Activated CD8-positive, alpha-beta memory T cell treated with anti-CD3 and anti-CD28 coated beads, Interleukin-2, amount 50 U/mL, for 1 hour (primary cell): ENCODE measurements at regions not wholly inside any gene's neighbourhood (a gene's known extent, or its start where the extent isn't known, plus 50 kb on each side); places are given as distances from the start of the nearest gene placed in this dataset.

Experiments
- DNase-seq: peaks from one replicate; pipeline ENCODE4 v3.0.0-alpha.2; 2020; ENCODE audit errors: extremely low read depth

DNA sequence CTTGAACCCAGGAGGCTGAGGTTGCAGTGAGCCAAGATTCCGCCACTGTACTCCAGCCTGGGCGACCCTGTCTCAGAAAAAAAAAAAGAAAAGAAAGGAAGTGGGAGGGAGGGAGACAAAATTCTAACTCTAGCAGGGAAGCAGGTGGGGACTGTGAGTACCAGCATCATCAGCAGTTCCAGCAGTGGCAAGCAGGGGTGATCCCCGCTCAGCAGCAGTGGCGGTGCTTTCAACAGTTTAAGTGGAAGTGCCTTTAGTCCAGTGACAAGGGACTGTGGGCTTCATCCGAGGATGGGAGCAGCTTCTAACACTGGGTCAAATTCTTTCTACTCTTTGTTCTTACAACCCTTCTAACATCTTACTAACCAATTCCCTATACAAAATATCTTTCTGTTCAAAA lies 858.1 kb upstream of the ADAMTS5 start:
- no peak for DNase-seq

DNA sequence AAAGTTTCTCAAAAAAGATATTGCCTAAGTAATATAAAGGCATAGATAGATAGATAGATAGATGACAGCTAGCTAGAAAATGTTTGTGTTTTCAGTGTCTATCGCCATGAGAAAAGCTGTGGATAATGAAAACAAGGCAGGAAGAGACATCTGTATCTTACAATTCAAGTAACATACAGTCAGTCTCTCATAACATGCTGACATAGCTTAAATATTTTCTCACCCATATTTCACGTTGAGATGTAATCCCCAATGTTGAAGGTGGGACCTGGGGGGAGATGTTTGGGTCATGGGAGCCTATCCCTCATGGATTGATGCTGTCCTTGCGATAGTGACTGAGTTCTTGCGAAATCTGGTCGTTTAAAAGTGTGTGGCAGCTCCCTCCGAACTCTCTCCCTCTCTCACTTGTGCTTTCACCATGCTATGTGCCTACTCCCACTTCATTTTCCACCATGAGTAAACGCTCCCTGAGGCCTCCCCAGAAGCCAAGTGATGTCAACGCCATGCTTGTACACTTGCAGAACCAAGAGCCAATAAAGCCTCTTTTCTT lies 856.8 kb upstream of the ADAMTS5 start:
- no peak for DNase-seq

DNA sequence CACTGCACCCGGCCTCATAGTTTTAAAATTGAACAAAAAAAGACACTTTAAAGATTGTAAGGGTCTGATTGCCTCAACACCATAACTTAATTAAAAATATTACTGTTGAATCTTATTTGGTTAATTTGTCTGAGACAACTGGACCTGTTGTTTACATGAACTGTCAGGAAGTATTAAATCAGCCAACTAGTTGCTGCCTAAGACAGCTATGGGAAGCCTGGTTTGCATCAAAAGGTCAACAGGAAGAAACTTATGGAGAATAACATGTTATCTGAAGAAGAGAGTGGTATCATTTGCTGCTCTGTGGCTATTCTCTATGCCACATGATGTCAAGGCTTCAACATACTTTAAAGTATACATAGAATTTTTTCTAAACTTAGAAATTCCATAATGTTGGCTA lies 853.5 kb upstream of the ADAMTS5 start:
- DNase-seq = no peak

DNA sequence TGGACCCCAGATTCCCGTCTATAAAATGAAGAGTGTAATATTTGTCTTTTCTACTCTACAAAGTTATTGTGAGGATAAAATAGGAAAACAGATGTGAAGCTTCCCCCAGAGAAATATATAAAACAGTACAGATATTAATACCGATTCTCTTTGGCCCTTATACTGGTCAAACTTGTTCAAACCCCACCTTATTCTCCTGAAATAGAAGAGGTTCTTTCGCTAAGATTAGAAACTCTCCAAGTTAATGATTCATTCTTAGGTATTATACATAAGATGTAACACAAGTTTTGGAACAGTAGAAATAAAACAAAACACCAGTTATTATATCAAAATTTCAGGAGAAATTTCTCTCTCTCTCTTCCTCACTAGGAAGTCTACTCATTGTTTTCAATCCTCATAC lies 852.4 kb upstream of the ADAMTS5 start:
- DNase-seq = no peak

DNA sequence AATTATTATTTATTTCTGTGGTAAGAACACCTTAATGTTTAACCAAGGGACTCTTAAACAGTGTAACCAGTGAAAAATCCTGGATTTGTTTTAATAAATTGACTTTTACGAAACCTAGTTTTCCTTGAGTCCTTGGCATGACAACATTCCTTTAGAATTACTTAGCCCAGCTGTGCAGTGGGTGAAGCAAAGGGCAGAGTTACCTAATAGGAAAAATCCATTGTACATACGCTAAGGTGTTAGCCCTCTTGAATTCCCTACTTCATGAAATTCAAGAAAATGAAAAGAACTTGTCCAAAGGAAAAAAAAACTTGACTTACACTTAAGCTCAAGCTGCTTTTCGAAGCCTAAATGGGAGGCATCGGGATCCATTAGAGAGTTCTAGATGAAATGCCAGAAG lies 852.0 kb upstream of the ADAMTS5 start:
- DNase-seq = no peak

DNA sequence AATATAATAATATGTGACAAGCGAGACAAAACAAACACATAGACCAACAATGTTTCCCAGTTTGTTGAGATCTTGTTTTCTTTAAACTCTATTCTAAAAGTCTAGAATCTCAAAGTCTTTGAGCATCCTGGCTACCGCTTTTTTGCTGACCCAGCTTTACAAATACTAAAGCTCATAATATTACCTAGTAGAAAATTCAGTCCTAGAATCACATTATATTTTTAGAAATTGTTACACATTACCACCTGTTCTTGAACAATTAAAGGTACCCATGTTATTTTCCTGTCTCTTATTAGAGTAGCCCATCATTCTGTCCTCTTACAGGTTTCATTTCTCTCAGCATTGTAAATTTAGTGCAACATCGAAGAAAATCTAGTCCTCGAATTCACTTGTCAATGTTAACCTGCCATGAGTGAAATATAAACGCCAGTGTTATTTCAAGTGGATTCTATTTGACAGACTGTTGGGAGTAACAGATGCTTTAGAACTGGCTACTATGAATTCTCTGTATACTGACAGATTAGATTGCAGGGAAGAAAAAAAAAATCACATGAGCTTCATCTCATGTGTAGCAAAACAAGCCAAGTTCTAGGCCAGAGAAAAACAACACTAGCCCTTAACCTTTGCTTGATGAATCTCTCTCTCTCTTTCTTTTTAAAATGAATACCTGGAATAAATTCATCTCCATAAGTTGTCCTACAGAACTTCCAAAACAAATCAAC lies 851.2 kb upstream of the ADAMTS5 start:
- no peak for DNase-seq

DNA sequence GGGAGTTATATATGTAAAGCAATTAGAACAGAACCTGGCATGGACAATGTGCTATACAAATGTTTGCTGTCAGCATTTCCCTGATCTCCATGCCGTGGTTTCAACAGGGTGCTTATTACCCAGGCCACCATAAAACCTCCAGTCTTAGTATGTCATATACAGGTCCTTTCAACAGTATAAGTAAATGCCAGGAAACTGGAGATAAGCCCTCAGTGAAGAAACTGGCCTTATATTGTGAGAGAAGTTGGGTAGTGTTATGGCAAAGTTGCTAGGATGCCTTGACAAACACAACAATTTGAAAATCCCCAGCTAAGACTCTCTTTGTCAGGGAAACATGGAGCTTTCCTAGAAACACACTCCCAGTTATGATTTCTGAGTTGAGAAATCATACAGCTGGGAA lies 850.2 kb upstream of the ADAMTS5 start:
- DNase-seq = no peak

DNA sequence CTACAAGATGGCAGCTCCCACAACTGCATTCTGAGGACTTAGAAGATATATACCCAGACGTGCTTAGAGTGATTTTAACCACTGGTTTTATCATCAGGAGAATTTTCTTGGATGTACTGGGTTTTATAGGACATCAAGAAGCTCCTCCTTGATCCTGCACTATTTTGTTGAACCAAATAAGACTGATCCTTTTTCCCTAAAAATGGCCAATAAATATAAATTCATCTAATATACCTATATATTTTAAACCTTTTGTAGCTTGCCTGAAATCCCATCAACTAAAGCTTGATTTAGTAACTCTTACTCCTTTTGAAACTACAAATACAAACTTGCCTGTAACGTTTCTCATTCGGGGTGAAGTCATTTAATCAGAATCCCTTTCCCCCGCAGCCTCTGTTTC lies 849.4 kb upstream of the ADAMTS5 start:
- DNase-seq = no peak

DNA sequence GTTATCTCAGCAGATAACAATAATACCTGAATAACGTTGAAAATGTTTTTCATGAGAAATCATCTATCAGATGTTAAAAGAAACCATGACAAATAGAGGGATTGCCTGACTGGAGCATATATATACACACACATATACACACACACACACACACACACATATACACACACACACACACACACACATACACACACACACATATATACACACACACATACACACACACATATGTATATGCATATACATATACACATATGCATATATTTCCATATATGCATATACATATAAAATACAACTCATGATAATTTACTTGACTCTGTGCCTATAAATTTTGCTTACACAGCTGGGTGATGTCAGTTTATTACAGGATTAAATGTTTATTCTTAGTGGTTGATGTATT lies 847.3 kb upstream of the ADAMTS5 start:
- DNase-seq = no peak

DNA sequence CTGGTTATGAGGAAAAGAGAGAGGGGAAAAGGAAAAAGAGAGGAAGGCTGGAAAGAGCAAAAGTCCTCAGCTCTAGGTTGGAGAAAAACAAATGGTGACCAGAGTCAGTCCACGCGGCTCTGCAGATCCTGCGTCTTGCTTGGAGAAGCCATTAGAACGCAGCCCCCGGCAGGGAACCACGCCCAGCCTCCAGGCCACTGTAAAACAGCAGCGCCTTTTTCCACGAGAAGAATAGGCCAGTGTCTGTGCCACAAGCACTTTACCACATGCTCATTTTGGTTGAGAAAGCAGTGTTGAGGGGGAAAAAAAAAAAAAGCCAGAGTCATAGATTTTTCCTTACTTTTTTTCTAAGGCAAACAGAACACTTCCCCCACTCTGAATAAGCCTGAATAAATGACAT lies 846.9 kb upstream of the ADAMTS5 start:
- DNase-seq = no peak

DNA sequence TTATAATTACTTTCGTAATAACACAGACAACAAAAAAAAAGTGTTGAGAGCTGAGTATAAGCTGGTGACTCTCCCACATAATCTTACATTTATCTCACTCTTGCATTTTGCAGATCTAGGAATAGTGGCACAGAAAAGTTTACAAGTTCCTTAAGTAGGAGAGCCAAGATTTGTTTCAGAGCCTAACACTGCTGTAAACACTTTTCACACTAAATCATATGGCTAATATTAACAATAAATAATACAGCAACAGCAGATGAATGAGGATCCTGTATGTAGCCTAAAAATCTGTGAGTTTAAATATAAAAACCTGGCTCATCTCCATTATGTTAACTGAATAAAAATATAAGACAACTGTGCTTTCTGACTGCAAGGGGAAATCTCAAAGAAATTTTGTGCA lies 846.5 kb upstream of the ADAMTS5 start:
- no peak for DNase-seq

DNA sequence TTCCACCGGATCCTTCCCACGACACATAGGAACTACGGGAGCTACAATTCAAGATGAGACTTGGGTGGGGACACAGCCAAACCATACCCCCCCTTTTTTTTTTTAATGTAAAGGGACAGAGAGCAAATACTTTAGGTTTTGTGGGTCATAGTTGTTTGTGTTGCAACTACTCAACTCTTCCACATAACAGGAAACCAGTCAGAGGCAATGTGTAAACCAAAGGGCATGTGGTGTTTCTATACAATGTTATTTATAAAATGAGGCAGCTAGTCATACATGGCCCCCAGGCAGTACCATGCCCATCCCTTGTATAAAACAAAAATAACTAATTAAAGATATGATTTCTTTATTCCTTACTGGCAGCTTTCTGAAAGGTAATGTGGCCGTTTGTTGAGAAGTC lies 845.4 kb upstream of the ADAMTS5 start:
- no peak for DNase-seq

DNA sequence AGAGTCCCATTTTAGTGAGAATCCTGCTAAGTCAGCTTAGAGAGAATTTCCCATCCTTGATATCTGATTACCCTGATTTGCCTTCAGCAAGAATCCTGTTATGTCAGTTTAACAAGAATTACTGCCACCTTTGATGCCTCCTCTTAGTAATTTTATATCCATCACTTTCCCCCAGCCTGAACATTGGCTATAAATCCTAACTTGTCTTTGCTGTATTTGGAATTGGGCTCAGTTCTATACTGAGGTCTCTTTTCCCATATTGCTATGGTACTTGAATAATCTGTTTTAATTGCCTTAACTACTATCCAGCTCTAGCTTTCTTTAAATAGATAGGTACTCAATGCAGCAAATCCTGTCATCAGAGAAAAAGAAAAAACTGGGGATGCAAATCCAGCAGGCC lies 842.0 kb upstream of the ADAMTS5 start:
- no peak for DNase-seq

DNA sequence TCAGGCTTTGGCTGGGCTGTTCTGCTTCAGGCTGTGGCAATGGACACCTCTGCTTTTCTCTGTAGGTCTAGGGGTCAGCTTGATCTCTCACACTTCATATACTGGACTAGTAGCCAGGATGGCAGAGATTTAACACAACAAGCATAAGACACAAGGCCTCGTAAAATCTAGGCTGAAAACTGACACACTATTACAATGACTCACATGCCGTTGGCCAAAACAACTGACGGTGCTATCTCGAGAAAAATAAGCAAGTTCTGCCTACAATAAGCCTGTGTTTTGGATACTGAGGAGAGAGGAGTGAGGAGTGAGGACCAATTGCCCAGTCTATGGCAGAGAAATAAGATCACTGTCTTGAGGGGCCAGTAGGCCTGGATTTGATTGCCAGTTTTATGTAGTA lies 840.7 kb upstream of the ADAMTS5 start:
- DNase-seq = no peak

DNA sequence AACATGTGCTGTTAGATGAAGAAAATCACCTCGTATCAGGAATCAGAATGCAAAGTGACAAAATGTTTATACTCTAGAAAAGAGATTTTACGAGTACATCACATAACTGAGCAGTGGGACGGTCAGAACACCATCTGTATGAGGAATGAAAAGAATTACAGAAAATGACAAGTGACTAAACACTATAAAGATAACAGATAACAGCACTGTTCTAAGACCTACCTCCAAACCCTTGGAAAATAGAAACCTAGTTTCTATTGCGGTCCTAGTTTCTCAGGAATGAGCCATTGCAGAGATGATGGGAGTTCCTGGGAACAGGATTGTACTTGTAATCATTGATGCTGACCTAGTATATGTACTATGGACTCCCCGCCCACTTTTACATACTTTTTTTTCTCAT lies 839.4 kb upstream of the ADAMTS5 start:
- no peak for DNase-seq

DNA sequence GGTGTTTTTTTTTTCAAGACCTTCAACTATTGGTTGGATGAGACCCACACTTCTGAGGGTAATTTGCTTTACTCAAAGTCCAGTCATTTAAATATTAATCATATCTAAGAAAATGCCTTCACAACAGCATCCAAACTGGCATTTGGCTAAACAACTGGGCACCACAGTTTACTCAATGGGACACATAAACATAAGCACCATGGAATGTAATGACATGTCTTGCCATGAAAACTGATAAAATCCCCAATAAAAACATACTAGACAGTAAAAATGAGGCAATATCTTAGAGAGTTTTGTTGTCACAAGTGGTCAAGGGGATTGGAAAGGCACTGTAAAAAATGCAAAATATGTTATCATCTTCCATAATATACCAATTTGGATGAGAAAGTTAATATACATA lies 838.8 kb upstream of the ADAMTS5 start:
- no peak for DNase-seq

DNA sequence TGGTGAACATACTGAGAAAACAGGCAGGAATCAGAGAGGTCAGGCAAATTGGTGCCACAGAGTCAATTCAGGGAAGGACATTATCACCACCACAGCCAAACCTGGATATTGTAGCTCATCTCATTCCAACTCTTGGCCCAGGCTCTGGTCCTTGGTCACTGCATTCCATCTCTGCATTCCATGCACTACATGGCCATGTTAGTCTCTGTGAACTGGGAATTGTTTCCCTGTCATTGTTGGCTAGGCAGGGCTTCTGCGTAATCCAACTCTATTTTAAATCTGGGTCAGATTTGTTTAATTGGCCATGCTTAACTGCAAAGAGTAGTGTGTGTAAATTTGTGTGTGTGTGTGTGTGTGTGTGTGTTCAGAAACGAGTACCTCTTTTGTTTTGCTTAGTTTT lies 837.6 kb upstream of the ADAMTS5 start:
- no peak for DNase-seq

DNA sequence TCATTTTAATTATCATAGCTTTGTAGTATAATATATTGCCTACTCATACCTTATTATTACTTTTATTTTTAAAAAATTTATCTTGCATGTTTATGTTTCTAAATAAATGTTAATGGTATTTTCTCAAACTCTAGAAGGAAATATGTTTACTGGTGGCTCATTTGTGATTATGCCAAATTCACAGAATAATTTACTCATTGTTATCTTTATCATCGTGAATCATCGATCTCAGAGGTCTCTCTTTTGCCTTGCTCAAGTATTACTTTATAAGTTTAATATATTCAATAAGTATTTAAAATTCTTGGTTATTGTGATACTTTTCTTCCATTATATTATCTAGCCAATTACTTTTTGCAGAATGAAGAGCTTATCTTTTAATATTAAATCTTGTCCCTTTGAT lies 836.7 kb upstream of the ADAMTS5 start:
- no peak for DNase-seq

DNA sequence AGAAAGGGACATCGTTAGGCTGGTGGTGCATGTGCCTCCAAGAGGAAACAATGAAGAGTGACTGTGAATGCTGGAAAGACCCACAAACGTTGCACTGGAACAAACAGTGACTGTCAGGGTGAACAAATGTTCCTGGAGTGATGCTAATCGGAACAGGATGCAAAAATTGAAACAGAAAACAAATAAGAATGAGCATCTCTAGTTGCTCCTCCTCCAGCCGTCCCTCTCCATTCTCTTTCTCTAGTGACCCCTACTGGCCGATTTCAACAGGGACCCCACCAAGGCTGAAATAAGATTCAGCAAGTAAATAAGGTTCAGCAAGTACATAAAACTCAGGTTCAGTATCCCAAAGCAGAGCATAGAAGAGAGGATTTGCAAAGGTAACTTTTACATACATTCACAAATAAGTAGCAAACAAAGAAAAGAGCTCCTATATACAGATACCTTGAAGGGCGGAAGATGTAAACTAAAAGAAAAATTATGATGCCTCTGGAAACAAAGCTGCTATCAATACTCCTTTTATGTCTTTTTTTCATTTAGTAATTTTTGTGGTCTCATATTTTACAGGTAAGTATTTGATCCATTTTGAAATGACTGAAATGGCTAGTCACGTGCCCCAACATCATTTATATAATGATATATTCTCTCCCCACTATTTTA lies 836.1 kb upstream of the ADAMTS5 start:
- no peak for DNase-seq

DNA sequence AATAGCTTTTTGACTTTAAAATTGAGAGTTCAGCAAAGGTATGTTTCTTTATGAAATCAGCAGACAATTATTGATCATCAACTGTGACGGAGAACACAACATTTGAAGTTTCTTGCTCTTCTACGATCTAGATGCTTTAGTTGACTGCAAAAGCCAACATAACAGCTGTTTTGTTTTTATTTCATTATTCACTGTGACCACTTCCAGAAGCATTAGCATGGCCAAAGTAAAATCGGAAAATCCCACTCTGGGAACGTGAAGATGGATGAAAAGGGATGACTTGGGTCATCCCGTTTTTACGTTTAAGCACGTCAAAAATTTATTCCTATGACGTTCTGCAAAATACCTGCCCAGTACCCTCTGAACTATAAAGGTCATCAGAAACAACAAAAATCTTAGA lies 833.0 kb upstream of the ADAMTS5 start:
- DNase-seq = no peak

DNA sequence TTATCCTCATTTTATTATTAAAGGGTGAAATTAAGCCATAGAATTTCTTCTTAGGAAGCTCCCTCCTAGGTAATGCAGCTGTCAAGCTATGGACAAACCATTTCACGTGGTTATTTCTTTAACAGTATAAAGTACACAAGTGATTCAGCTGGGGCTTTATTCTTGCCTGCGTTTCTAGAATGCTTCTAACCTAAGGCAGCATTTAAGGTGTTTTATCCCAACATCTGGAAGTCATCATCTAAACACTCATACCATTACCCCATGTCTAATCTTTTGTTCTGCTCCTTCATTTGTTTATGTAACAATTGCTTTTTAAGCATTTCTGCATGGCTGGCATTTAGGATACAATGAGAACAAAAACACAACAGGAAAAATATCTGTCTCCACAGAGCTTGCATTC lies 829.2 kb upstream of the ADAMTS5 start:
- no peak for DNase-seq

DNA sequence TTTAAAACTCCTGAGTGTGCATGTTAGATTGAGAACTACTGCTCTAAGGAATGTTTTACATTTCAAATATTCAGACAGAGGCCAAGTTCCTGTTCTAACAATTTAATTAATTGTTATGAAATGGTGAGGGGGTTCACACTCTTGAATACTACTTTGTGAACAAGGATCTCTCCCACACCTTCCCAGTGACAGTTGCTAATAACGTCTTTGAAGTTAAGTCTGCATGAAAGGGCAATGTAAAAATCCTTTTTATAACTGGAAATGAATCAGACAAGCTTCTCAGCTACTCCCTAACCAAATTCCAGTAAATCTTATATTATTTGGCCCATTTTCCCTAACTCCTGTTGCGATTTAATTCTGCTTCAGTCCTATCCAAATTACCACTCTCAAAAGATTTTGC lies 828.5 kb upstream of the ADAMTS5 start:
- no peak for DNase-seq

DNA sequence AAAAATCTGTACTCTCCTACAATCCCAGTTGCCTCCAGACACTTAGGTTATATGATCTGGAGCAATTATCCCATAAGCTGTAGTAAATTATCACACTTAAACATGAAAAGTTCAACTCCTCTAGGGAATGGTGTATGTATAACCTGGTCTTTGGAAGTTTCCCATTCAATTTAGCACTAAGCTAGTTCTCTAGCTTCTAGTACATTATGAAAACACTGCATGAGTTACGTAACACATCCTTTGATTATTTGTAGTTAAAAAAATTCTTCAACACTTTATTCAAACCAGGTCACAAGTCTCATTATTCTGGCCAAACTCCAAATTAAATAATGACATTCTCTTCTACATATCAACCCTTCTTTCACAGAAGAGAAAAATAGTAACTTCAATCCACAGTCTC lies 827.0 kb upstream of the ADAMTS5 start:
- DNase-seq = no peak

DNA sequence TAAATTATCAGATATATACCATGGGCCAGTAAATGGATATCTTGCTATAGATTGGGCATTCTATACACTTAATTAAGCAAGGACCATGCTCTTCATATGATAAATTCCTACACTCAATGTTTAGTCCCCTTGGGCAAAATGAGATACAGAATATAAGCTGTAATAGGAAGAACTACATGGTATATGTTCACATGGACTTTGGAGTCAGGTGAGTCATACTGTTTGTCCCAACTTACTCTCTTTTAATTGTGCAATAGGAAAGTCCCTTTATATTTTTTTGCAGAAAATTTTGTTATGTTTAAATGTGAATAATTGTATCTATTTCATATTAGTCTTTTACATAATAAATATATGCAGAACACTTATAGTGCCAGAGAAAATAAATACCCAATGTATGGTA lies 820.2 kb upstream of the ADAMTS5 start:
- no peak for DNase-seq
